H1 (cell line): ENCODE measurements at regions not wholly inside any gene's neighbourhood (a gene's known extent, or its start where the extent isn't known, plus 50 kb on each side); places are given as distances from the start of the nearest gene placed in this dataset.

ENCODE experiments used
- EZH2 ChIP-seq: fragments of 200-600 bp; sonication (generic); IDR thresholded peaks from 2 replicates; pipeline ENCODE4 v1.7.1; 2012; ENCODE audit warnings: low read depth, mild to moderate bottlenecking, moderate library complexity, low read length, inconsistent platforms; ENCODE audit not compliant: severe bottlenecking
- SRF ChIP-seq: IDR thresholded peaks from 2 replicates; pipeline ENCODE4 v1.6.1; 2011; ENCODE audit warnings: mild to moderate bottlenecking, low read depth, low read length, moderate library complexity
- TBP ChIP-seq: IDR thresholded peaks from 2 replicates; pipeline ENCODE4 v1.6.1; 2011; ENCODE audit warnings: low read depth, low read length, improper control_type of control experiment
- TF ChIP-seq, protein P1 (sequence below), 3 experiments: IDR thresholded peaks; 1 replicate in 2 of 3; 2 replicates in 1 of 3; pipeline versions ENCODE4 v1.5.1 to v1.6.1; 2011; ENCODE audit warnings: low read length in 3 of 3, mild to moderate bottlenecking in 3 of 3, inconsistent platforms in 2 of 3, low read depth in 1 of 3, moderate library complexity in 1 of 3; ENCODE audit not compliant: insufficient read depth in 1 of 3; ENCODE audit errors: control extremely low read depth in 1 of 3

DNA sequence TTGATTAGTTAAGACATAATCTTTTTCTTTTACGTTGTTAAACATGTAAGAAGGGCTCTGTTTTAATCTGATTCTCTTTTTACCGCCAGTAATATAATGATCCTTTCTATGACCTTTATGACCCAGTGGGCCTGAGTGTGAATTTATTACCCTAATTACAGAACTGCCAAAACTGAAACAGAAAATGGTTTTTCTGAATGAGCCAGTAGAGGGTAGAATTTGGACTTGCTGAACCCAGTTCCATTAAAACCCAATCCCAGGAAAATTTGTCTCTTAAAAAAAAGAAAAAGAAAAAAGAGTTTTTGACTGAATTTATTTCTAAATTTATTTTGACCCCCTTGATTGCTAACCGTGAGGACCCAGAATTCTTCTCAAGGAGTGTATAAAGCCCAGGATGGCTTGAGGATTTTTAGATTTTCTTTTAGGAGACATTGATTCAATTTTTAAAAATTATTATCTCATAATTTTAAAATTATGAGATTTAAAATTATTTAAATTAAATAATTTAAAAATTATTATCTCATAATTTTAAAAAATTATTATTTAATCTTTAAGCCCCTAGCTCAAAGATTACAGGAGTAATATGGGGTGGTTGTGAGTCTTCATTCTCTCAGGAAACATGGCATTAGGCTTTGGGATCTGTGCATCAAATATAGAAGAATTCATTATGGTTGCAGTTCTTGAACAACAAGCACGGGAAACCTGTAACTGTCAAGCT is 94.1 kb upstream of the GLIS3 start:
- TF ChIP-seq, protein P1, sequence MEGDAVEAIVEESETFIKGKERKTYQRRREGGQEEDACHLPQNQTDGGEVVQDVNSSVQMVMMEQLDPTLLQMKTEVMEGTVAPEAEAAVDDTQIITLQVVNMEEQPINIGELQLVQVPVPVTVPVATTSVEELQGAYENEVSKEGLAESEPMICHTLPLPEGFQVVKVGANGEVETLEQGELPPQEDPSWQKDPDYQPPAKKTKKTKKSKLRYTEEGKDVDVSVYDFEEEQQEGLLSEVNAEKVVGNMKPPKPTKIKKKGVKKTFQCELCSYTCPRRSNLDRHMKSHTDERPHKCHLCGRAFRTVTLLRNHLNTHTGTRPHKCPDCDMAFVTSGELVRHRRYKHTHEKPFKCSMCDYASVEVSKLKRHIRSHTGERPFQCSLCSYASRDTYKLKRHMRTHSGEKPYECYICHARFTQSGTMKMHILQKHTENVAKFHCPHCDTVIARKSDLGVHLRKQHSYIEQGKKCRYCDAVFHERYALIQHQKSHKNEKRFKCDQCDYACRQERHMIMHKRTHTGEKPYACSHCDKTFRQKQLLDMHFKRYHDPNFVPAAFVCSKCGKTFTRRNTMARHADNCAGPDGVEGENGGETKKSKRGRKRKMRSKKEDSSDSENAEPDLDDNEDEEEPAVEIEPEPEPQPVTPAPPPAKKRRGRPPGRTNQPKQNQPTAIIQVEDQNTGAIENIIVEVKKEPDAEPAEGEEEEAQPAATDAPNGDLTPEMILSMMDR (IDR thresholded peaks at IDR 0.05; ENCODE audit: control extremely low read depth in 1 of 3, insufficient read depth in 1 of 3, low read depth in 1 of 3, low read length in 3 of 3): no peak
- no peak for TF ChIP-seq TBP
- TF ChIP-seq SRF: no peak
- TF ChIP-seq EZH2: no peak
